KMS-11 (cell line): ENCODE measurements at regions not wholly inside any gene's neighbourhood (a gene's known extent, or its start where the extent isn't known, plus 50 kb on each side); places are given as distances from the start of the nearest gene placed in this dataset.

ENCODE experiments used
- H2AFZ ChIP-seq: fragments of 200-600 bp; sonication (generic); 2 replicates; pipeline ENCODE4 v1.6.1; 2016; ENCODE audit warnings: antibody characterized with exemption, mixed run types, low read depth
- H3K27ac ChIP-seq: fragments of 200-600 bp; sonication (generic); 2 replicates; pipeline ENCODE4 v1.6.1; 2016; ENCODE audit warnings: mild to moderate bottlenecking, mixed run types
- H3K27me3 ChIP-seq: fragments of 200-600 bp; sonication (generic); 2 replicates; pipeline ENCODE4 v1.6.1; 2017; ENCODE audit warnings: mild to moderate bottlenecking, low read depth, mixed run types, moderate library complexity; ENCODE audit not compliant: insufficient read depth
- H3K36me3 ChIP-seq: fragments of 200-600 bp; sonication (generic); 2 replicates; pipeline ENCODE4 v1.6.1; 2017; ENCODE audit warnings: mild to moderate bottlenecking, mixed run types; ENCODE audit not compliant: insufficient read depth
- H3K4me1 ChIP-seq: fragments of 200-600 bp; sonication (generic); 2 replicates; pipeline ENCODE4 v1.6.1; 2016; ENCODE audit warnings: mild to moderate bottlenecking, low read depth, mixed run types; ENCODE audit not compliant: poor library complexity, severe bottlenecking
- H3K4me2 ChIP-seq: fragments of 200-600 bp; sonication (generic); 2 replicates; pipeline ENCODE4 v1.7.0; 2016; ENCODE audit warnings: mild to moderate bottlenecking, mixed run types
- H3K4me3 ChIP-seq: fragments of 200-600 bp; sonication (generic); IDR thresholded peaks from 2 replicates; pipeline ENCODE4 v1.6.1; 2017; ENCODE audit warnings: low read depth, low read length, mixed read lengths; ENCODE audit not compliant: insufficient read depth
- H3K79me2 ChIP-seq: fragments of 200-600 bp; sonication (generic); 2 replicates; pipeline ENCODE4 v1.6.1; 2016; ENCODE audit warnings: low read depth, mixed run types; ENCODE audit not compliant: insufficient read depth
- H3K9ac ChIP-seq: fragments of 200-600 bp; sonication (generic); 2 replicates; pipeline ENCODE4 v1.6.1; 2016; ENCODE audit warnings: mild to moderate bottlenecking, mixed run types
- H4K20me1 ChIP-seq: fragments of 200-600 bp; sonication (generic); 2 replicates; pipeline ENCODE4 v1.6.1; 2016; ENCODE audit warnings: mild to moderate bottlenecking, mixed run types; ENCODE audit not compliant: insufficient read depth
- TF ChIP-seq, protein P1 (sequence below): fragments of 200-600 bp; sonication (generic); conservative IDR thresholded peaks from 2 replicates; pipeline ENCODE4 v1.6.1; 2017; ENCODE audit warnings: low read depth, mild to moderate bottlenecking, antibody characterized with exemption, low read length, moderate library complexity, mixed read lengths

DNA sequence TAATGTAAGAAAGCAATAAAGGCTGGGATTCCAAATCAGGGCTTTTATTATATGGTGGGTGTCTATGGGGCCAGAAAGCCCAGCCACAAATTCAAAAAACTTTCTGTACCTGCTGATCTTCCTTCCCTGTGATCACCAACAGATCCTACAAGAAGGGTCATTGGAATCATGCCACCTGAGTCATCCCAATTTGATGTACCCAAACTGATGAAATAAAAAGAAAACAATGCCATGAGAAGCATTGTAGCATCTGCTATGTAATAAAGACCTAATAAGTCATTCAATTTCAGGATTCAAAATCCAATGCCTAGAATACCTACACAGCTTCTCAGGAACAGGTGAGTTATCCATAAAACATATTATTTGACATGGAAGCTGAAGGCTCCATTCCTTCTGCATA, 228.8 kb downstream of the DKK1 start:
- no peak overlapping the region for H3K27ac ChIP-seq
- no peak overlapping the region for H2AFZ ChIP-seq
- no peaks in the 10 kb centered on the region for H4K20me1 ChIP-seq
- H3K4me2 ChIP-seq, result no peak overlapping the region
- H3K36me3 ChIP-seq, result no peaks in the 10 kb centered on the region
- no peaks in the 10 kb centered on the region for H3K27me3 ChIP-seq
- H3K9ac ChIP-seq, result no peak overlapping the region
- no peaks in the 10 kb centered on the region for H3K79me2 ChIP-seq
- TF ChIP-seq, protein P1, sequence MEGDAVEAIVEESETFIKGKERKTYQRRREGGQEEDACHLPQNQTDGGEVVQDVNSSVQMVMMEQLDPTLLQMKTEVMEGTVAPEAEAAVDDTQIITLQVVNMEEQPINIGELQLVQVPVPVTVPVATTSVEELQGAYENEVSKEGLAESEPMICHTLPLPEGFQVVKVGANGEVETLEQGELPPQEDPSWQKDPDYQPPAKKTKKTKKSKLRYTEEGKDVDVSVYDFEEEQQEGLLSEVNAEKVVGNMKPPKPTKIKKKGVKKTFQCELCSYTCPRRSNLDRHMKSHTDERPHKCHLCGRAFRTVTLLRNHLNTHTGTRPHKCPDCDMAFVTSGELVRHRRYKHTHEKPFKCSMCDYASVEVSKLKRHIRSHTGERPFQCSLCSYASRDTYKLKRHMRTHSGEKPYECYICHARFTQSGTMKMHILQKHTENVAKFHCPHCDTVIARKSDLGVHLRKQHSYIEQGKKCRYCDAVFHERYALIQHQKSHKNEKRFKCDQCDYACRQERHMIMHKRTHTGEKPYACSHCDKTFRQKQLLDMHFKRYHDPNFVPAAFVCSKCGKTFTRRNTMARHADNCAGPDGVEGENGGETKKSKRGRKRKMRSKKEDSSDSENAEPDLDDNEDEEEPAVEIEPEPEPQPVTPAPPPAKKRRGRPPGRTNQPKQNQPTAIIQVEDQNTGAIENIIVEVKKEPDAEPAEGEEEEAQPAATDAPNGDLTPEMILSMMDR, result no peak
- no peak overlapping the region for H3K4me3 ChIP-seq
- H3K4me1 ChIP-seq, result no peaks in the 10 kb centered on the region

DNA sequence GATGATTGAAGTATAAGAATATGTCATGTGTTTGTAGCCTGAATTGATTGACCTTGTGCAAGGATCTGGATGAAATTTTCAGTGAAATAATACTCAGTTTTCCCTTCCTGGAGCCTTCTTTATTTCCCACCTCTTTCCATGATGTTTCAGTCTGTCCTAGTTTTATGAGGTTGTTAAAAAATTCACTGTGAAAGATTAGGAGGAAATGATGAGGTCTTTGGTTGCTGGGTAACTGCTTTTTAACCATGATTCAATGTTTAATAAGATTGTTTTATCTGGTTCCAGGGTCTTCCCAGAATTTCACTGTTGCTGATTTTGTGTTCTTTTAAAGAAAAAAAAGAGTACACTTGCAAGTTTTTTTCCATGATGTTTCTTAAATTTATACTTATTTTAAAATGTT, 221.5 kb downstream of the MBL2 start:
- Histone ChIP-seq H3K79me2 (no peaks in the 10 kb centered on the region), H4K20me1 (no peaks in the 10 kb centered on the region), H3K4me3 (no peak overlapping the region), H3K9ac (no peak overlapping the region), H3K27me3 (no peaks in the 10 kb centered on the region), H3K4me1 (no peaks in the 10 kb centered on the region), H2AFZ (no peak overlapping the region), H3K27ac (no peak overlapping the region), H3K4me2 (no peak overlapping the region), H3K36me3 (no peaks in the 10 kb centered on the region)
- TF ChIP-seq, protein P1, result no peak

DNA sequence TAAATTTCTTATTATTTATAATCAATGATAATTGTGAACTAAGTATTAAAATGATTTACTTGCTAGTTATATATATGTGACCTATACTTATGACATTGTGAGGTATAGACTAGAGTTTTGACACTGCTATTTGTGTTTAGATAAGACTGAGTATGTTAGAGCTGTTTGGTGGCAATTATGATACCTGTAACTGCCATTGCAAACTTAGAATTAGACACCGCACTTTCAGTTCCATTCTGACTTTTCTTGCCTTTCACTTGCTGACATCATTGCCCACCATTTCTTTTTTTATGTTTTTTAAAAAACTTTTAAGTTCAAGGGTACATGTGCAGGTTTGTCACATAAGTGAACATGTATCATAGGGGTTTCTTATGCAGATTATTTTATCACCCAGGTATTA, 214.5 kb downstream of the MBL2 start:
- H3K4me3 ChIP-seq, result no peak overlapping the region
- no peaks in the 10 kb centered on the region for H3K79me2 ChIP-seq
- no peaks in the 10 kb centered on the region for H3K4me1 ChIP-seq
- H3K9ac ChIP-seq, result no peak overlapping the region
- no peak overlapping the region for H3K4me2 ChIP-seq
- TF ChIP-seq, protein P1, result no peak
- H3K27ac ChIP-seq, result no peak overlapping the region
- H3K36me3 ChIP-seq, result no peaks in the 10 kb centered on the region
- H4K20me1 ChIP-seq, result no peaks in the 10 kb centered on the region
- no peak overlapping the region for H2AFZ ChIP-seq
- no peaks in the 10 kb centered on the region for H3K27me3 ChIP-seq

DNA sequence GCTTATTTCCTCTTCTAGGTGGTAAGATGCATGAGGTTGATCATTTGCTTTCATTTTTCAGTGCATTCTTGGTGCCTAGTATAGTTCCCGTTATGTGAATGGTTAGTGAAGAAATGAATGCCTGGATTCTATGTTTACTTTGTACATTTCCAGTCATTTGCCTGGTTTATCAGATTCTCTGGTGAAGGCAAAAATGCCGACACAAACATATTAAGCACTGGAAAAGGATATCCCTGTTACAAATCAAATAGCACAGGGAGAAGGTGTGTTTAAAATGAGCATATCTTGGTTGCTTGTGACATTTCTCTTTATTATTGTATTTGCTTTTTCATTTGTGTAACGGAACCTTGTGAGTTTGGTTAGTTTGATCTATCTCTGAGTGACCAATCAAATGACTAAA, 211.3 kb downstream of the MBL2 start:
- no peaks in the 10 kb centered on the region for H4K20me1 ChIP-seq
- H3K4me1 ChIP-seq, result no peaks in the 10 kb centered on the region
- H3K9ac ChIP-seq, result no peak overlapping the region
- no peak overlapping the region for H2AFZ ChIP-seq
- H3K27me3 ChIP-seq, result no peaks in the 10 kb centered on the region
- TF ChIP-seq, protein P1, result no peak
- H3K4me2 ChIP-seq, result no peak overlapping the region
- no peaks in the 10 kb centered on the region for H3K79me2 ChIP-seq
- no peaks in the 10 kb centered on the region for H3K36me3 ChIP-seq
- H3K4me3 ChIP-seq, result no peak overlapping the region
- H3K27ac ChIP-seq, result no peak overlapping the region

DNA sequence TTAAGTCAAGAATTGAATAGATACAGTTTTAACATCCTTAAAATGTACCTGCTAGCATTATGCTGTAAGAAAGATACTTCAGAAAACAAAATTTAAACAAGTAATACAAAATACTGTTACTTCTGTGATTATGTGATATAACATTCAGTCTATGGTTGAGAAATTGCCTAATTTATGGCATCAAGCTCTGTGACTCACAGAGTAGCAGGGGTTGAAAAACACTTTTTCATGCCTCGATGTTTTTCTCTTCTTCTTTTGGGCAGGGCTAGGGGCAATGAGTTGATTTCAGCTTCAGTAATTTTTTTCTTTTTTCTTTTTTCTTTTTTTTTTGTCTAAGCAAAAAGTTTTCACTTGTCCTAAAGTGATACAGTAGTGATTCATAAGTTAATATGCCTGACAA, 209.2 kb downstream of the MBL2 start:
- Histone ChIP-seq H4K20me1 (no peaks in the 10 kb centered on the region), H3K4me2 (no peak overlapping the region), H2AFZ (no peak overlapping the region), H3K79me2 (no peaks in the 10 kb centered on the region), H3K27me3 (no peaks in the 10 kb centered on the region), H3K9ac (no peak overlapping the region), H3K27ac (no peak overlapping the region), H3K4me1 (peaks cover 6% of the 10 kb centered on the region), H3K36me3 (no peaks in the 10 kb centered on the region), H3K4me3 (no peak overlapping the region)
- TF ChIP-seq, protein P1, result no peak
